ENCODE measurements at regions not wholly inside any gene's neighbourhood (a gene's known extent, or its start where the extent isn't known, plus 50 kb on each side); places are given as distances from the start of the nearest gene placed in this dataset.

- TF ChIP-seq EZH2 (IDR thresholded peaks at IDR 0.05; ENCODE audit: borderline replicate concordance, low read depth, low read length, severe bottlenecking) (no peak), CTCF (IDR thresholded peaks at IDR 0.05; ENCODE audit: borderline replicate concordance, extremely low read depth, low read length, poor library complexity, severe bottlenecking) (no peak)
These were observed 184.4 kb downstream of the HSD17B3 start for GRCh38 chr9:96117398-96118080.

Data from DND-41 (cell line).